ENCODE measurements at regions not wholly inside any gene's neighbourhood (a gene's known extent, or its start where the extent isn't known, plus 50 kb on each side); places are given as distances from the start of the nearest gene placed in this dataset.
"Not testable (repeated sequence)": the region's sequence is repeated elsewhere in the genome, so short reads cannot be mapped to it uniquely, and the experiment has no call there.

- DNase-seq, result no peak
Measured at GRCh38 chr4:189124791-189125190, 815.9 kb upstream of the FRG1 start.

DNA sequence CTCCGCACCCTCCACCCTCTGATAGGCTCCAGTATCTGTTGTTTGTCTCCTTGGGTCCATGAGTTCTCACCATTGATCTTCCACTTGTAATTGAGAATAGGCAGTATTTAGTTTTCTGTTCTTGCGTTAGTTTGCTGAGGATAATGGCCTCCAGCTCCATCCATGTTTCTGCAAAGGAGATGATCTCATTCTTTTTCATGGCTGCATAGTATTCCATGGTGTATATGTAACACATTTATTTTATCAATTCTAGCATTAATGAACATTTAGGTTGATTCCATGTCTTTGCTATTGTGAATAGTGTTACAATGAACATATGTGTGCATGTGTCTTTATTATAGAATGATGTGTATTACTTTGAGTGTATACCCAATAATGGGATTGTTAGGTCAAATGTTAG is 814.6 kb upstream of the FRG1 start:
- no peak for DNase-seq

GRCh38 chr4:189128341-189128740 is 812.3 kb upstream of the FRG1 start:
- DNase-seq, result no peak

DNA sequence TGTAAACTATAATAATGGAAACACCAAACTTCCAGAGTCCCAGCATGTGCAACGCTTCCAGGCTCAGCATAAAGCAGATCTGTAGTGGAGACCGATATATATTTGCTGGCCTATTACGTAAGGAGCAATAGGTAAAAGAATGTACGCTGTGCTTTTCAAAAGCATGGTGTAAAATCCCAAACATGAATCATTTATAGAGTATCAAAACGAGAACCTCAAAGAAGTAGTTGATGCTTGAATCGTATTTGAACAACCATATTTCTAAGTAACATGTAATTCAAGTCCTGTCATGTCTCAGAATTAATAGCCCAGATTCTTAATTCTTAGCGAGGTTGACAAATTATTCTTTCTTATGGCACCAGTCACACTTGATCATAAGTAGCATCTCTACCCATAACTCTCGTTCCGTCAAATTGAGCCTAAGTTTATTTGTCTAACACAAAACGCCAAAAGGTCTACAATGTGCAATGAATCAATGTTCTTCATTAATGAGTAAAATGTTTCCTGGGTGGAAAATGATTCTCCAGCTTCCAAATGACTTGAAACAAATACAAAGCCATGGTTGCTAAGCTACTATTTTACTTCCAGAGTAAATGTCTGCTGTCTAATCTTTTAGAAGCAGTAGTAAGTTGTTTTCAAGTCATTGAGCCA is 811.5 kb upstream of the FRG1 start:
- no peak for DNase-seq

DNA sequence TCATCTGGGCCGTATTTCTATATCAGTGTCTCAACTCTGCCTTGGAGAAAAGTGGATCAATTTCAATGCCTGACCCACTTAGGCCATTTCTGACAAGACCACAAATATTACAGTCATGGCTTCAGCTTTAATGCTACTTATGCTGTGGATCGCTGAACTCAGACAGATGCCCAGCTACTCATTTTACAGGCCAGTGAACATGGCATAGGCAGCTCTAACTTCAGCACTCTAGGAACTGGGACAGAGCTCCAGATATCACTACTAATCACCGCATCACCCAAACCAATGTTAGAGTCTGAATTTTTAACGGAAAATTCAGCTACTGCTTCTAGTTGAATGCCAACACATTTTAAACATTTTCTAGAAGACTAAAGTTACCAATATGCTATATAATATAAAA is 809.6 kb upstream of the FRG1 start:
- DNase-seq, result no peak

DNA sequence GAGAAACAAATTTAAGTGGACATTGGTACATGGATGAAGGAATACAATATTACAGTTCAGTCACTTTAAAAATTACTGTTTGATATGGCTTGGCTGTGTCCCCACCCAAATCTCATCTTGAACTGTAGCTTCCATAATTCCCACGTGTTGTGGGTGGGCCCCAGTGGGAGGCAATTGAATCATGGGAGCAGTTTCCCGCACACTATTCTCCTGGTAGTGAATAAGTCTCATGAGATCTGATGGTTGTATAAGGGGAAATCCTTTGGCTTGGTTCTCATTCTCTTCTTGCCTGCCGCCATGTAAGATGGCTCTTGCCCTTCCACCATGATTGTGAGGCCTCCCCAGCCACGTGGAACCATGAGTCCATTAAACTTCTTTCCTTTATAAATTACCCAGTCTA is 804.2 kb upstream of the FRG1 start:
- no peak for DNase-seq

DNA sequence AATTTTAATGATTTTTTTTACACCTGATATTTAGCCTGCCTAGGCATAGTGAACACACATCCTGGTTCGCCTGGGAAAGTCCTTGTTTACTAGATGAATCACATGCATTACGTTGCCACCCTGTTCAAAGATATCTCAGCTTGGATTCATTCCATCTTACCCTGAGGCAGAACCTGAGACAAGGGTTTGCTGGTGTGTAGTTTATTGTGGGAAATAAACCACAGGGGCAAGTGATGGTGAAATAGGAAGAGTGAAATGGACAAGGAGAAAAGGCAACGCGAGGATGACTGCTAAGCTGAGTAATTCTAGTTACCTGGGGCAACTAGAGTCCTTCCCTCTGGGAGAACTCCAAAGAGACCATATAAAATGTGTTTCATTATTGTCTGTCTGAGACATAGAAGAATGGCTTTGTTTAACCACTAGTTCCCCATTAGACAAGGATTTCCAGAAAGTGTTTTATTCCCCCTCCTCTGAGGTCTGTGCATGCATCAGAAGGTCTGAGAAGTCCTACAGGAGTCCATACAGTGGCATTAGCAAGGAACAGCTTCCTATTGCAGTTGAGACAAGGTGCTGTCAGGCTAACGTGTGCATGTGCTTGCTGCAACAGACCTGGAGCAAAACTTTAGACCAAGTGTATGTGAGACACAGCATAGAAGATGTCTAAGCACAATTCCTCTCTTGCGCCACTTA is 797.3 kb upstream of the FRG1 start:
- no peak for DNase-seq

DNA sequence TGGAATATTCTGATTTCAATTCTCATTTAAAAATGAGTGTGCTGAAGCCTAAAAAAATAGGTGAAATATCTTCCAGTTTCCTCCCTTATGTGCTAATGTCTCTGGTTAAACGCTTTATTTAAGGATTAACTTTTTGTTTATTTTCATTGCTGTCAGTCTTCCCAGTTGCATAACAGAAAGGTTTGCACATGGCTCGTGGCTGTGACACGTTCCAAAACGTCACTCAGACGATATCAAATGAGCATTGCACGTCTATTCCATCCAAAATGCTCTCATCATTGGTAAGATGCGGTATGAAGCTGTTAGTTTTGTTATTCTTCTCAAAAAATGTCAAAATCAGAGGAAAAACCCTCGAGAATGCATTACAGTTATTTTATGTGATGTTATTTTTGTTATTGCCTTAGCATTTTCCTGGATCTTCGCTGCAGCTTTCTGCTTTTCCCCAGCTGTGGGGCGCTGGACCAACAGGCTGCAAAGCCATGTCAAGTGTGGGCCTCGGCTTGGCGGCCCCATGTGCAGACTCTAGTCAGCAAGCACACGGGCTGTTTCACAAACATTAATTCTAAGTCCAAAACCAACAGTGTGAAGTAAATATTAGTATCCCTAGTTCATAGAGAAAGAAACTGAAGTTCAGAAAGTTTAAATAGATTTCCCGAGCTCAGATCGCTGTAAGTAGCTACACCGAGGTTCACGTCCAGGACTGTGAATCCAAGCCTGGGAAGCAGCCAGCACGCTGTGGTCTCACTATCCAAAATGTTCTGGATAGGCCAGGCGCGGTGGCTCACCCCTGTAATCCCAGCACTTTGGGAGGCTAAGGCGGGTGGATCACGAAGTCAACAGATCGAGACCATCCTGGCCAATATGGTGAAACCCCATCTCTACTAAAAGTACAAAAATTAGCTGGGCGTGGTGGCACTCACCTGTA is 793.4 kb upstream of the FRG1 start:
- DNase-seq, result no peak

DNA sequence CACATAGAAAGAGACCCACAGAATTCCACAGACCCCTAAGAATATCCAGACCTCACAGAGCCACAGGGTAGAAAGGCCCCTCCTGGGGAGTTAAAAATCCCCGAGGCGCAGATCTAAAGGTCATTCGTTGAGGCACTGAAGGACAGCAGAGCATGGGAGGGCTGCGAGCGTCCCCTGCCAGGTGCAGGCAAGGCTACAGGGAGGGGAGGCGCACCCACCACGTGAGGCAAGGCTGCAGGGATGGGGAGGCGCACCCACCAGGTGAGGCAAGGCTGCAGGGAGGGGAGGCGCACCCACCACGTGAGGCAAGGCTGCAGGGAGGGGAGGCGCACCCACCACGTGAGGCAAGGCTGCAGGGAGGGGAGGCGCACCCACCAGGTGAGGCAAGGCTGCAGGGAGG is 785.6 kb upstream of the FRG1 start:
- not testable (repeated sequence) for DNase-seq

- no peak for DNase-seq
Measured at GRCh38 chr4:189162073-189162789, 778.4 kb upstream of the FRG1 start.

GRCh38 chr4:189162888-189163287 is 777.8 kb upstream of the FRG1 start:
- no peak for DNase-seq

GRCh38 chr4:189176002-189176401 is 764.7 kb upstream of the FRG1 start:
- no peak for DNase-seq

- DNase-seq, result peak; percentile 47
Measured at GRCh38 chr4:189177130-189177529, 763.5 kb upstream of the FRG1 start.

DNA sequence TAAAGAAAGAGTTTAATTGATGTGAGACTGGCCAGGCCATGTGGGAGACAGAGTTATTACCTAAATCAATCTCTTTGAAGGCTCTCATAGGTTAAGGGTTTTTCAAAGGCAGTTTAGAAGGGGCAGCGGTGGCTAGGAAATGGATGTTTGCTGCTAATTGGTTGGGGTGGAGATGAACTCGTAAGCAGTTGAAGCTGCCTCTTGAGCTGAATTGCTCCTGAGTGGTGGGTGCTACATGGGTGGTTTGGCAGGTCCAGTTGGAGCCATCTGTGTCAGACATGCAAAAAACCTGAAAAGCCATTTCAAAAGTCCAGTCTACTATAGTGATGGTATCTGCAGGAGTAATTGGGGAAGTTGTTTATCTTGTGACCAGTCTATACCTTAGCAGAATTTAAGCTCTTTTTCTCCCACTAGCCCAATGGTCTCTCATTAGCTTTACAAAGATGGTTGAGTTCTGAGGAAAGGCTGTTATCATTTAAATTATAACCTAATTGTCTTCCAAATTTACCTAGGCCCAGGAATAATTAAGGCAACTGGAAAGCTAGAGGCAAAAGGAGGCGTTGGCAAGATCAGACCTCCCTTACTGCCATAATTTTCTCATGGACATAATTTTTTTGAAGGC is 762.4 kb upstream of the FRG1 start:
- DNase-seq, result no peak

DNA sequence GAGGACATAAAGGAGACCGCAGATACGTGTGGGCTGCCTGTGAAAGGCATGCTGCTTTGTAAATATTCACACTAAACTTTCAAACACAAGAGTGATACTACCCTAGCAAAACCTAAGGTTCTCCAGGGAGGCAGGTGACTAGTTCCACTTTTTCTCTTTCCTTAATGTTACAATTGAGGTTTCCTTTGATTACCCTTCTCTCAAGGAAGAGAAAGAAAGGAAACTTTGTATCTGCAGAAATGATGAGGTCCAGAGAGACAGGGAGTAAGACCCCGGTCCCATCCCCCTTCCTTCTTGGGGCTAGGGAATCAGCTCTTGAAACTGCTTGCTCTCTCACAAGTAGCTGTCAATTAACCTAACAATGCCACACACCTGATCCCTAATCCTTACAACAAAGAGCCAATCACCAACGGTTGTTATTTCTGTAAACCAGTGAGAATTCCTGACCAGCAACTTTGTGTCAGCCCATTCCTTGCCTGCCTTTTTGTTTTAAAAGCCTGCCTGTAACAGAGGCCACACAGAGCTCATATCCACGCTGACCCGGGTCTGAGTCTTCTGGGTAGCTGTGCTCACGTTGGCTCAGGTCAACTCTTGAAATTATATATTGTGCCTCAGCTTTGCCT is 754.8 kb upstream of the FRG1 start:
- DNase-seq, result no peak

GRCh38 chr4:189187531-189188052 is 753.1 kb upstream of the FRG1 start:
- DNase-seq, result no peak

DNA sequence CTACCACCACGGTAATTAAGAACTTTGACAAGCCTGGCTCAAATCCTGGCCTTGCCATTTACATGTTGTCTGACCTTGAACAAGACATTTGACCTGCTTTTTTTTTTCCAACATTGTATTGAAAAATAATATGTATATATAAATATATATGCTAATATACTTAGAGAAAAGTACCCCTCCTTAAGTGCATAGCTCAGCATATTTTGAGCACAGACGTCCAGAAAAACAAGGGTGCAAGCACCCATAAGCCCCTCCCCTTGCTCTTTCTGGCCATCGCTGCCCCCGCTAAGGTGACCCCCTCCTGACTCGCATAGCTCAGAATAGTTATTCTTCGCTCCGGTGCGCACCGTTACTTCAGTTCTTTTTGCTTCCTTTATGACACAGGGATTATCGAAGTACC is 742.0 kb upstream of the FRG1 start:
- no peak for DNase-seq

- DNase-seq, result no peak
Measured at GRCh38 chr4:189200353-189200752, 740.3 kb upstream of the FRG1 start.

GRCh38 chr4:189202182-189202868 is 738.3 kb upstream of the FRG1 start:
- DNase-seq, result peak; percentile 65

GRCh38 chr4:189202869-189203271 is 737.8 kb upstream of the FRG1 start:
- no peak for DNase-seq

DNA sequence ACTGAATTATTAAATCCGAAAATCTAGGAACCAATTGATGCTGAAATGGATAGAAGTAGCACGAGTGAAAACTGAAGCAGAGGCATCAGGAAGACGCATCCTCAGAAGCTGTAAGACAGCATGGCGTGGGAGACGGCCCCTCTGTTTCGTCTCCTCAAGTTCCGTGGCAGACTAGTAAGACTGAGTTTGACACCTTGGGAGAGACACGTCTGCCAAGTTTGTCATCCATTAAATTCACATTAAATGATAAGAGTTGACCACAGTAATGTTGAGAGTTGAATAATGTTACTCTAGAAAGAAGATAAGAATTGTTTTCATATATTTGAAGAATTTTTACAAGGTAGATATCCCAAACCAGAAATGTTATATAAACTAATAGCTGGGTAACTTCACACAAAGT is 736.1 kb upstream of the FRG1 start:
- no peak for DNase-seq
